ENCODE measurements at regions not wholly inside any gene's neighbourhood (a gene's known extent, or its start where the extent isn't known, plus 50 kb on each side); places are given as distances from the start of the nearest gene placed in this dataset.
"Not testable (repeated sequence)": the region's sequence is repeated elsewhere in the genome, so short reads cannot be mapped to it uniquely, and the experiment has no call there.

GRCh38 chr6:6878887-6879585 lies 228.7 kb upstream of the RREB1 start:
- no peak for TF ChIP-seq CTCF (IDR thresholded peaks at IDR 0.05; ENCODE audit: low read depth, low read length, missing control alignments)
- no peaks in the 10 kb centered on the region for H3K36me3 ChIP-seq (replicated peaks)
- H3K27ac ChIP-seq: no peak overlapping the region
- H3K27me3 ChIP-seq (replicated peaks): no peaks in the 10 kb centered on the region
- in situ Hi-C loops (cut with HindIII; ENCODE audit: low pct_ligation_motif_present, low sequenced_read_pairs): no loop called here
- H3K4me3 ChIP-seq (ENCODE audit: low read depth, low read length): no peak overlapping the region
- no peak for DNase-seq

DNA sequence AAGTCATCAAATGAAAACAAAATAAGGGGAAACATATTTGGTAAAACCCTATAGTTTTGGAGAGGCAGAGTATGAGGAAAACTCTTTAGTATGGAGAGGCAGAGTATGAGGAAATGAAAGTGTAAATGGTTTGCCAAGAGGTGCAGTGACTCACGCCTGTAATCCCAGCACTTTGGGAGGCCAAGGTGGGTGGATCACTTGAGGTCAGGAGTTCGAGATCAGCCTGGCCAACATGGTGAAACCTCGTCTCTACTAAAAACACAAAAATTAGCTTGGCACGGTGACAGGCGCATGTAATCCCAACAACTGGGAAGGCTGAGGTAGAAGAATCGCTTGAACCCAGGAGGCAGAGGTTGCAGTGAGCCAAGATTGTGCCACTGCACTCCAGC lies 228.2 kb upstream of the RREB1 start:
- H3K4me3 ChIP-seq (ENCODE audit: low read depth, low read length); DNase-seq; H3K36me3 ChIP-seq (replicated peaks); in situ Hi-C loops (cut with HindIII; ENCODE audit: low pct_ligation_motif_present, low sequenced_read_pairs); H3K27me3 ChIP-seq (replicated peaks); H3K27ac ChIP-seq: not testable (repeated sequence)

DNA sequence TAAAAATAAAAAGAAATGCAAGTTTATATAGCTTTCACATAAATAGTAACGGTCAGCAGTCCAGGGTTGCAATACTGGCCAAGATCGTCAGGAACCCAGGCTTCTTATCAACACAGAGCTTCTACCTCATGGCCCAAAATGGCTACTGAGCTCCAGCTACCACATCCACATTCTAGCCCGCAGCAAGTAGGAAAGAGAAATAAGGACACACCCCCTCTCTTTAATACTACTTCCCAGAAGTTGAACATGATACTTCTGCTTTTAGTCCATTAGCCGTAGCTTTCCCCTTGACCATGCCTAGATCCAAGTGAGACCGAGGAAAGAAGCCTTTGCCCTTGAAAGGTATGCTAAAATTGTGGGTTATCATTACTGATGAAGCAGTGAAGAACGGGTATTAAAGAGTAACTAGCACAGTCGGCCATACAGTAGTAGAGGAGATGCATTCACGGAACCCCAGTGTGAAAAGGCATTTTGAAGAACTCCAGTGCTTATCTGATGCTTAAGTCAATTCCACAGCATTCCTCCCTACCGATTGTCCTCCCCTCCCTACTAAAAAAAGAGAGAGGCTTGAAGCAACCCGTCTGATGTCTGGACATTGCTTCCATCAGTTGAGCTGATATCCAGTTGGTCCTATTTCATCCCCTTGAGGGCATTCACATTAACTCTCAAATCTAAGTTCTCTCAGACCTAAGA lies 226.9 kb upstream of the RREB1 start:
- no peaks in the 10 kb centered on the region for H3K36me3 ChIP-seq (replicated peaks)
- DNase-seq: no peak
- H3K27ac ChIP-seq: no peak overlapping the region
- no peaks in the 10 kb centered on the region for H3K27me3 ChIP-seq (replicated peaks)
- no peak for TF ChIP-seq CTCF (IDR thresholded peaks at IDR 0.05; ENCODE audit: low read depth, low read length, missing control alignments)
- H3K4me3 ChIP-seq (ENCODE audit: low read depth, low read length): no peak overlapping the region
- in situ Hi-C loops (cut with HindIII; ENCODE audit: low pct_ligation_motif_present, low sequenced_read_pairs): no loop called here

GRCh38 chr6:6881438-6882225 lies 226.1 kb upstream of the RREB1 start:
- DNase-seq: no peak
- H3K27me3 ChIP-seq (replicated peaks): no peaks in the 10 kb centered on the region
- H3K4me3 ChIP-seq (ENCODE audit: low read depth, low read length): no peak overlapping the region
- no peaks in the 10 kb centered on the region for H3K36me3 ChIP-seq (replicated peaks)
- no peak overlapping the region for H3K27ac ChIP-seq
- no peak for TF ChIP-seq CTCF (IDR thresholded peaks at IDR 0.05; ENCODE audit: low read depth, low read length, missing control alignments)
- in situ Hi-C loops (cut with HindIII; ENCODE audit: low pct_ligation_motif_present, low sequenced_read_pairs): no loop called here

GRCh38 chr6:6882592-6882991 lies 225.2 kb upstream of the RREB1 start:
- no peak for TF ChIP-seq CTCF (IDR thresholded peaks at IDR 0.05; ENCODE audit: low read depth, low read length, missing control alignments)
- in situ Hi-C loops (cut with HindIII; ENCODE audit: low pct_ligation_motif_present, low sequenced_read_pairs): no loop called here
- DNase-seq: no peak
- H3K27ac ChIP-seq: no peak overlapping the region
- H3K36me3 ChIP-seq (replicated peaks): no peaks in the 10 kb centered on the region
- no peak overlapping the region for H3K4me3 ChIP-seq (ENCODE audit: low read depth, low read length)
- H3K27me3 ChIP-seq (replicated peaks): no peaks in the 10 kb centered on the region

DNA sequence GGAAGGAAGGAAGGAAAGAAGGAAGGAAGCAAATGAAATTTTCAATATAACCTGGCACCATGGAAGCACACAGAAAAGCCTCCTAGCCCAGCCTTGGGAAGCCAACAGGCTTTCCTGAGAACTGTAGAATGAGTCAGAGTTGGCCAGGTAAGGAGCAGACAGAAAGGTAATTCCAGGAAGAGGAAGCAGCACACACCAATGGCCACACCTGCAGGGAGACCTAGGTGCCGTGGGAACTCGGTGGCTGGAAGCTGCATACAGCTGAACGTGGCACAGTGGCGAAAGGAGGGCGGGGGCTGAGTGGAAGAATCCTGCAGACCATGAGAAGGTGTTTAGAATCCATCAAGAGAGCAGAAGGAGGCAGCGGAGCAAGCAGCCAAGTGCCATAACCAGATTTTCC lies 224.8 kb upstream of the RREB1 start:
- in situ Hi-C loops (cut with HindIII; ENCODE audit: low pct_ligation_motif_present, low sequenced_read_pairs): no loop called here
- Histone ChIP-seq H3K36me3 (replicated peaks) (no peaks in the 10 kb centered on the region), H3K27me3 (replicated peaks) (no peaks in the 10 kb centered on the region), H3K4me3 (ENCODE audit: low read depth, low read length) (no peak overlapping the region), H3K27ac (no peak overlapping the region)
- no peak for TF ChIP-seq CTCF (IDR thresholded peaks at IDR 0.05; ENCODE audit: low read depth, low read length, missing control alignments)
- DNase-seq: no peak

Data from brain microvascular endothelial cell (primary cell).